ENCODE measurements at regions not wholly inside any gene's neighbourhood (a gene's known extent, or its start where the extent isn't known, plus 50 kb on each side); places are given as distances from the start of the nearest gene placed in this dataset.

DNA sequence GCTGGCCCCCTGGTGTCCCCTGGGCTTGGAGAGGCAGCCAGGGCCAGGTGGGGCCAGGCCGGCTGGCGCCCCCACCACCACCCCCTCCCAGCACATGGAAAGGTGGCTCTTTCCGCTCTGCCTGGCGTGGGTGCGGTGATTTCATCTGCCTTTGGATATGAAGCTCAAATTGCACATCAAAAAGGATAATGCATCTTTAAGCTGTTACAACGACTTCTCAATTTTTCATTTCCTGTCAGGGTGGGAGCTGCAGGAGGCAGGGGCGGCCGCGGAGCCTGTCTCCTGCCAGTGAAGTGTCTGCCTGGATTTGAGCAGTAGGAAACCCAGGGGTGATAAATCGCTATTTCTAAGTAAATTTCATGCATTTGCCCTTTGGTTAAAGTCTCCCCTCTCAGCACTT lies 169.2 kb upstream of the MVB12B start:
- no peak for TF ChIP-seq CTCF (conservative IDR thresholded peaks at IDR 0.05)
- TF ChIP-seq EZH2 (IDR thresholded peaks at IDR 0.05; ENCODE audit: low read depth), result no peak
